K562 (cell line): ENCODE measurements at regions not wholly inside any gene's neighbourhood (a gene's known extent, or its start where the extent isn't known, plus 50 kb on each side); places are given as distances from the start of the nearest gene placed in this dataset.

ENCODE experiments used
- ATAC-seq: fragments of 200-7000 bp; cut with Tn5 transposase; 3 replicates; pipeline ENCODE4 v1.9.1; 2020; ENCODE audit warnings: moderate library complexity
- BruUV-seq: library from RNA; stranded (reverse); fragments of 400-500 nt; replicated peaks from 2 replicates; lab custom pipeline; 2021; lab: Mats Ljungman, UMichigan
- CTCF ChIA-PET: fragments of 300-600 bp; formaldehyde crosslinking; extraction: SDS; loops from one replicate; lab custom pipeline; 2021; ENCODE audit warnings: low intra/inter-chr PET ratio; lab: Yijun Ruan, JAX
- POLR2A ChIA-PET: fragments of 300-600, 350-650 bp; sonication (Branson Sonifier 250); formaldehyde crosslinking; extraction: SDS; loops from one replicate; lab custom pipeline; 2021; ENCODE audit warnings: antibody characterized with exemption, inconsistent platforms; lab: Yijun Ruan, JAX
- DNase-seq, 4 experiments: peaks; one replicate each; pipeline versions ENCODE4 v3.0.0 to v3.0.0-alpha.2; 2011 to 2018; ENCODE audit warnings: low spot score in 3 of 4, mixed read lengths in 3 of 4; ENCODE audit errors: extremely low read depth in 1 of 4
- FAIRE-seq: peaks from 2 replicates; lab custom pipeline; 2011; peaks lifted over from hg19 to GRCh38; lab: Jason Lieb, UNC
- H2AFZ ChIP-seq: 2 replicates; pipeline ENCODE4 v1.6.0; 2011; ENCODE audit warnings: low read depth, low read length, control low read depth, inconsistent platforms
- H3K27ac ChIP-seq: fragments of 200-600 bp; 3 replicates; pipeline ENCODE4 v1.8.0; 2011; ENCODE audit warnings: low read depth, mild to moderate bottlenecking, control low read depth, inconsistent platforms, low read length, moderate library complexity, mixed read lengths; ENCODE audit errors: extremely low read depth
- H3K27me3 ChIP-seq, 2 experiments: fragments of 300-600 bp in 1 of 2; 2 replicates in 1 of 2; 3 replicates in 1 of 2; pipeline versions ENCODE4 v1.6.0 to v1.8.0; 2011; ENCODE audit warnings: inconsistent platforms in 2 of 2, low read length in 2 of 2, mild to moderate bottlenecking in 1 of 2, mixed read lengths in 1 of 2, moderate library complexity in 1 of 2; ENCODE audit not compliant: control insufficient read depth in 2 of 2, insufficient read depth in 2 of 2
- H3K36me3 ChIP-seq: fragments of 300-600 bp; 3 replicates; pipeline ENCODE4 v1.8.0; 2011; ENCODE audit warnings: mild to moderate bottlenecking, low read length, inconsistent platforms; ENCODE audit not compliant: control insufficient read depth, insufficient read depth
- H3K4me1 ChIP-seq, 2 experiments: fragments of 200-600 bp in 1 of 2; replicated peaks in 1 of 2; 2 replicates in 1 of 2; 3 replicates in 1 of 2; pipeline versions ENCODE4 v1.5.1 to v1.8.0; 2011; ENCODE audit warnings: inconsistent platforms in 2 of 2, low read length in 2 of 2, mild to moderate bottlenecking in 1 of 2, mixed read lengths in 1 of 2, moderate library complexity in 1 of 2; ENCODE audit not compliant: control insufficient read depth in 2 of 2, insufficient read depth in 2 of 2
- H3K4me2 ChIP-seq: 2 replicates; pipeline ENCODE4 v1.6.1; 2011; ENCODE audit warnings: low read length, control low read depth, inconsistent platforms, mixed read lengths; ENCODE audit not compliant: insufficient read depth
- H3K4me3 ChIP-seq: fragments of 200-600 bp; sonication (generic), shearing (Covaris generic); 2 replicates; pipeline ENCODE4 v1.5.1; 2016; ENCODE audit warnings: control low read depth, inconsistent platforms
- H3K79me2 ChIP-seq: fragments of 200-600 bp; 3 replicates; pipeline ENCODE4 v1.8.0; 2011; ENCODE audit warnings: low read length, inconsistent platforms; ENCODE audit not compliant: control insufficient read depth, insufficient read depth
- H3K9ac ChIP-seq, 2 experiments: 2 replicates each; pipeline versions ENCODE4 v1.6.0 to v1.6.1; 2011; ENCODE audit warnings: low read depth in 2 of 2, low read length in 2 of 2, control low read depth in 1 of 2, inconsistent platforms in 1 of 2, mild to moderate bottlenecking in 1 of 2, mixed read lengths in 1 of 2; ENCODE audit not compliant: insufficient read depth in 1 of 2
- H3K9me1 ChIP-seq: one replicate; pipeline ENCODE4 v1.6.0; 2011; ENCODE audit warnings: inconsistent platforms, mild to moderate bottlenecking, low read length, moderate library complexity; ENCODE audit not compliant: control insufficient read depth, insufficient read depth
- H3K9me3 ChIP-seq: replicated peaks from 2 replicates; pipeline ENCODE4 v1.5.1; 2011; ENCODE audit warnings: low read depth, low read length, inconsistent platforms; ENCODE audit not compliant: control insufficient read depth, insufficient read depth
- H4K20me1 ChIP-seq: replicated peaks from 2 replicates; pipeline ENCODE4 v1.6.1; 2011; ENCODE audit warnings: low read length, inconsistent platforms, mixed read lengths; ENCODE audit not compliant: control insufficient read depth, insufficient read depth
- CBFA2T3 ChIP-seq: fragments of 450-650 bp; IDR thresholded peaks from 2 replicates; pipeline ENCODE4 v1.6.1; 2017
- RHOXF2B ChIP-seq: fragments of 250-450 bp; sonication (Bioruptor Pico); conservative IDR thresholded peaks from 2 replicates; pipeline ENCODE4 v1.5.1; 2021
- ZNF124 ChIP-seq: sonication (generic); formaldehyde crosslinking; IDR thresholded peaks from 2 replicates; pipeline ENCODE4 v1.8.1; 2022; ENCODE audit warnings: missing genetic modification reagents
- ZNF584 ChIP-seq: fragments of 200-800 bp; sonication (Bioruptor generic); IDR thresholded peaks from 2 replicates; pipeline ENCODE4 v1.6.1; 2016; ENCODE audit warnings: low read depth, mild to moderate bottlenecking, missing genetic modification characterization, missing compliant biosample characterization
- ZNF699 ChIP-seq: fragments of 250-450 bp; sonication (Bioruptor Pico); IDR thresholded peaks from 2 replicates; pipeline ENCODE4 v1.8.0; 2021; ENCODE audit warnings: mild to moderate bottlenecking, moderate library complexity; ENCODE audit not compliant: insufficient replicate concordance
- ZNF76 ChIP-seq: fragments of 250-450 bp; sonication (Bioruptor Pico); IDR thresholded peaks from 2 replicates; pipeline ENCODE4 v1.4.0; 2020; ENCODE audit warnings: mild to moderate bottlenecking, moderate library complexity, borderline replicate concordance
- WGBS: fragments of 100-300 bp; shearing (Covaris generic); methylation state at CpG from one replicate; pipeline ENCODE4 v1.1.6; 2016; ENCODE audit warnings: low coverage, mixed read lengths; ENCODE audit not compliant: insufficient coverage; ENCODE audit errors: missing lambda C conversion rate; 5-methylcytosine and 5-hydroxymethylcytosine counted together
- in situ Hi-C: fragments of 300-500 bp; cut with MboI; formaldehyde crosslinking; loops from 4 replicates; pipeline ENCODE4 v1.15.0; 2018; ENCODE audit warnings: inconsistent platforms, mixed read lengths
- intact Hi-C: fragments of 100-400 bp; cut with micrococcal nuclease; formaldehyde crosslinking; loops from 2 replicates; pipeline ENCODE4 v1.14.2; 2022
- TF ChIP-seq, protein P1 (sequence below): sonication (generic); formaldehyde crosslinking; IDR thresholded peaks from 2 replicates; pipeline ENCODE4 v1.9.0; 2022; ENCODE audit warnings: mild to moderate bottlenecking, missing genetic modification reagents
- TF ChIP-seq, protein P2 (sequence below): sonication (generic); formaldehyde crosslinking; IDR thresholded peaks from 2 replicates; pipeline ENCODE4 v1.8.1; 2023; ENCODE audit warnings: mild to moderate bottlenecking, missing genetic modification reagents
- TF ChIP-seq, protein P3 (sequence below): fragments of 250-450 bp; sonication (Bioruptor Pico); IDR thresholded peaks from 2 replicates; pipeline ENCODE4 v1.8.0; 2022; ENCODE audit warnings: inconsistent platforms, mild to moderate bottlenecking, moderate library complexity, borderline replicate concordance

DNA sequence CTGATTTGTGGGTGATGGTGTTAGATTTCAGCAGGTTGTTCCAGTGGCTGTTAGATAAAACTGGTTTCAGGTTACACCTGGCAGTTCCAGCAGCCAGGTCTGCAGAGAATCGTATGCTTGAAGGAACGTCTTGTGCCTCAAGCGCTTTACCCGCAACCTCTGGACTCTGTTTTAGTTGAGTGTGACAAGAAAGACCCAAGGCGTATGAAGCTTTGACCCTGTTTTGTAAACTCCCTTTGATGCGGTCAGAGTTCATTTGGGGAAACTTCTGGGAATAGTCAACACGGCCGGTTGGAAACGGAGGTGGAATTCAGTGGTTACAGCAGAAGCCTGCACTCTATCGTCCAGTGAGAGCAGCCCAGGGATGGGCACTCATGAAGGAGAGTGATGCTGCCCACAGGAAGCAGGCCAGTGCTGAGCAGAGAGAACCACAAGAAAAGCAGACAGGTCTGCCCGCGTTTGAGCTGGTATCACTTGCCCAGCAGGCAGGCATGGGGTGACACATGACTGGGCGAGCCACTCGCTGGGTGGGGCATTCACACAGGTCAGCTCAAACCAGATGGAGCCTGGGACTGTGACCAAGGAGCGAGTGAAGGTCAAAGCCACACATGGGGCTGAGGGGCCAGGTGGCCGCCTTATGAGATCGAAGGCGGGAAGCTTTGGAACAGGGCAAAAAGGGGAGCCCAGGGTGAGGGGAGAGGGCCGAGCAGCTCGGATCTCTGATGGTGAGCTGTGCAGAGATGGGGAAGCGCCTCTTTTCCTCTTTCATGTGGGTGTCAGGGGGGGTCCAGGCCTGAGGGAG, 99.6 kb upstream of the MBOAT2 start:
- ATAC-seq, result peak; percentile 11; the same call in 1 of the 3 replicates
- CTCF ChIA-PET, result no interaction called here

More for the DNA sequence above, 99.6 kb upstream of the MBOAT2 start:
- H3K4me1 ChIP-seq, result peaks cover 0 to 17% of the 10 kb centered on the region in 2 experiments; a peak in 2 of 5 replicates
- POLR2A ChIA-PET, result no interaction called here
- no peaks in the 10 kb centered on the region for H3K36me3 ChIP-seq
- no peaks in the 10 kb centered on the region; the same call in 1 of the 2 replicates for H4K20me1 ChIP-seq
- H3K9me3 ChIP-seq, result no peaks in the 10 kb centered on the region
- DNase-seq (no peak), FAIRE-seq (peak; percentile 6)
- intact Hi-C loops, result loop anchor here (5.0 kb wide), 1 partner anchor 101 kb away; the partner anchor contains the start of gene MBOAT2
- H3K4me3 ChIP-seq, result no peak overlapping the region
- BruUV-seq, result no TSS peak
- in situ Hi-C loops, result no loop called here
- H3K27ac ChIP-seq, result no peak overlapping the region
- H2AFZ ChIP-seq, result no peak overlapping the region
- TF ChIP-seq ZNF584 (CRISPR knock-in tag) (no peak), ZNF124 (CRISPR knock-in tag) (no peak), ZNF76 (CRISPR knock-in tag) (no peak), ZNF699 (CRISPR knock-in tag) (no peak), RHOXF2B (CRISPR knock-in tag) (no peak), CBFA2T3 (peak; percentile 29)
- TF ChIP-seq, protein P1, sequence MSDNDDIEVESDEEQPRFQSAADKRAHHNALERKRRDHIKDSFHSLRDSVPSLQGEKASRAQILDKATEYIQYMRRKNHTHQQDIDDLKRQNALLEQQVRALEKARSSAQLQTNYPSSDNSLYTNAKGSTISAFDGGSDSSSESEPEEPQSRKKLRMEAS (CRISPR knock-in tag), result peak; percentile 26; the same call in 1 of the 2 replicates
- TF ChIP-seq, protein P2, sequence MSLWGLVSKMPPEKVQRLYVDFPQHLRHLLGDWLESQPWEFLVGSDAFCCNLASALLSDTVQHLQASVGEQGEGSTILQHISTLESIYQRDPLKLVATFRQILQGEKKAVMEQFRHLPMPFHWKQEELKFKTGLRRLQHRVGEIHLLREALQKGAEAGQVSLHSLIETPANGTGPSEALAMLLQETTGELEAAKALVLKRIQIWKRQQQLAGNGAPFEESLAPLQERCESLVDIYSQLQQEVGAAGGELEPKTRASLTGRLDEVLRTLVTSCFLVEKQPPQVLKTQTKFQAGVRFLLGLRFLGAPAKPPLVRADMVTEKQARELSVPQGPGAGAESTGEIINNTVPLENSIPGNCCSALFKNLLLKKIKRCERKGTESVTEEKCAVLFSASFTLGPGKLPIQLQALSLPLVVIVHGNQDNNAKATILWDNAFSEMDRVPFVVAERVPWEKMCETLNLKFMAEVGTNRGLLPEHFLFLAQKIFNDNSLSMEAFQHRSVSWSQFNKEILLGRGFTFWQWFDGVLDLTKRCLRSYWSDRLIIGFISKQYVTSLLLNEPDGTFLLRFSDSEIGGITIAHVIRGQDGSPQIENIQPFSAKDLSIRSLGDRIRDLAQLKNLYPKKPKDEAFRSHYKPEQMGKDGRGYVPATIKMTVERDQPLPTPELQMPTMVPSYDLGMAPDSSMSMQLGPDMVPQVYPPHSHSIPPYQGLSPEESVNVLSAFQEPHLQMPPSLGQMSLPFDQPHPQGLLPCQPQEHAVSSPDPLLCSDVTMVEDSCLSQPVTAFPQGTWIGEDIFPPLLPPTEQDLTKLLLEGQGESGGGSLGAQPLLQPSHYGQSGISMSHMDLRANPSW (CRISPR knock-in tag), result no peak
- TF ChIP-seq, protein P3, sequence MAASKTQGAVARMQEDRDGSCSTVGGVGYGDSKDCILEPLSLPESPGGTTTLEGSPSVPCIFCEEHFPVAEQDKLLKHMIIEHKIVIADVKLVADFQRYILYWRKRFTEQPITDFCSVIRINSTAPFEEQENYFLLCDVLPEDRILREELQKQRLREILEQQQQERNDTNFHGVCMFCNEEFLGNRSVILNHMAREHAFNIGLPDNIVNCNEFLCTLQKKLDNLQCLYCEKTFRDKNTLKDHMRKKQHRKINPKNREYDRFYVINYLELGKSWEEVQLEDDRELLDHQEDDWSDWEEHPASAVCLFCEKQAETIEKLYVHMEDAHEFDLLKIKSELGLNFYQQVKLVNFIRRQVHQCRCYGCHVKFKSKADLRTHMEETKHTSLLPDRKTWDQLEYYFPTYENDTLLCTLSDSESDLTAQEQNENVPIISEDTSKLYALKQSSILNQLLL (CRISPR knock-in tag), result no peak
- H3K4me2 ChIP-seq, result no peak overlapping the region; the same call in 1 of the 2 replicates
- 47% methylated on average over 15 of the region's 21 CpGs for WGBS
- no peaks in the 10 kb centered on the region for H3K9me1 ChIP-seq
- H3K27me3 ChIP-seq, result no peaks in the 10 kb centered on the region
- no peaks in the 10 kb centered on the region for H3K79me2 ChIP-seq
- H3K9ac ChIP-seq, result no peak overlapping the region
